ENCODE measurements at regions not wholly inside any gene's neighbourhood (a gene's known extent, or its start where the extent isn't known, plus 50 kb on each side); places are given as distances from the start of the nearest gene placed in this dataset.

GRCh38 chr11:16460508-16460907, 104.2 kb upstream of the SOX6 start:
- DNase-seq (ENCODE audit: low spot score): no peak
- Histone ChIP-seq H3K27me3 (ENCODE audit: control insufficient read depth in 4 of 4, insufficient read depth in 4 of 4, low read length in 3 of 4) (no peaks in the 10 kb centered on the region), H3K4me3 (ENCODE audit: low read depth in 1 of 3, low read length in 3 of 3) (no peak overlapping the region), H3K9ac (ENCODE audit: low read depth in 1 of 2, low read length in 2 of 2) (no peak overlapping the region), H3K4me1 (ENCODE audit: control insufficient read depth in 4 of 4, insufficient read depth in 4 of 4, low read length in 3 of 4) (no peaks in the 10 kb centered on the region), H3K36me3 (ENCODE audit: control insufficient read depth in 4 of 4, insufficient read depth in 3 of 4, low read depth in 1 of 4, low read length in 3 of 4) (no peaks in the 10 kb centered on the region), H3K27ac (ENCODE audit: low read depth in 1 of 2, low read length in 2 of 2) (no peak overlapping the region), H3K9me3 (ENCODE audit: control insufficient read depth in 4 of 4, low read length in 3 of 4) (no peaks in the 10 kb centered on the region)
- TF ChIP-seq HNF4G (IDR thresholded peaks at IDR 0.05) (no peak), FOXA2 (IDR thresholded peaks at IDR 0.05) (no peak), JUND (IDR thresholded peaks at IDR 0.05) (no peak), TAF1 (conservative IDR thresholded peaks at IDR 0.05) (no peak), SP1 (IDR thresholded peaks at IDR 0.05) (no peak), REST (IDR thresholded peaks at IDR 0.05) (no peak), YY1 (IDR thresholded peaks at IDR 0.05) (no peak)
- TF ChIP-seq, protein P1, sequence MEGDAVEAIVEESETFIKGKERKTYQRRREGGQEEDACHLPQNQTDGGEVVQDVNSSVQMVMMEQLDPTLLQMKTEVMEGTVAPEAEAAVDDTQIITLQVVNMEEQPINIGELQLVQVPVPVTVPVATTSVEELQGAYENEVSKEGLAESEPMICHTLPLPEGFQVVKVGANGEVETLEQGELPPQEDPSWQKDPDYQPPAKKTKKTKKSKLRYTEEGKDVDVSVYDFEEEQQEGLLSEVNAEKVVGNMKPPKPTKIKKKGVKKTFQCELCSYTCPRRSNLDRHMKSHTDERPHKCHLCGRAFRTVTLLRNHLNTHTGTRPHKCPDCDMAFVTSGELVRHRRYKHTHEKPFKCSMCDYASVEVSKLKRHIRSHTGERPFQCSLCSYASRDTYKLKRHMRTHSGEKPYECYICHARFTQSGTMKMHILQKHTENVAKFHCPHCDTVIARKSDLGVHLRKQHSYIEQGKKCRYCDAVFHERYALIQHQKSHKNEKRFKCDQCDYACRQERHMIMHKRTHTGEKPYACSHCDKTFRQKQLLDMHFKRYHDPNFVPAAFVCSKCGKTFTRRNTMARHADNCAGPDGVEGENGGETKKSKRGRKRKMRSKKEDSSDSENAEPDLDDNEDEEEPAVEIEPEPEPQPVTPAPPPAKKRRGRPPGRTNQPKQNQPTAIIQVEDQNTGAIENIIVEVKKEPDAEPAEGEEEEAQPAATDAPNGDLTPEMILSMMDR (IDR thresholded peaks at IDR 0.05; ENCODE audit: low read depth, low read length, missing input control): no peak
- TF ChIP-seq, protein P2, sequence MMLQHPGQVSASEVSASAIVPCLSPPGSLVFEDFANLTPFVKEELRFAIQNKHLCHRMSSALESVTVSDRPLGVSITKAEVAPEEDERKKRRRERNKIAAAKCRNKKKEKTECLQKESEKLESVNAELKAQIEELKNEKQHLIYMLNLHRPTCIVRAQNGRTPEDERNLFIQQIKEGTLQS (IDR thresholded peaks at IDR 0.05): no peak

GRCh38 chr11:16456366-16456765, 100.0 kb upstream of the SOX6 start:
- Histone ChIP-seq H3K4me3 (ENCODE audit: low read depth in 1 of 3, low read length in 3 of 3) (no peak overlapping the region), H3K36me3 (ENCODE audit: control insufficient read depth in 4 of 4, insufficient read depth in 3 of 4, low read depth in 1 of 4, low read length in 3 of 4) (no peaks in the 10 kb centered on the region), H3K4me1 (ENCODE audit: control insufficient read depth in 4 of 4, insufficient read depth in 4 of 4, low read length in 3 of 4) (no peaks in the 10 kb centered on the region), H3K9ac (ENCODE audit: low read depth in 1 of 2, low read length in 2 of 2) (no peak overlapping the region), H3K27me3 (ENCODE audit: control insufficient read depth in 4 of 4, insufficient read depth in 4 of 4, low read length in 3 of 4) (no peaks in the 10 kb centered on the region), H3K9me3 (ENCODE audit: control insufficient read depth in 4 of 4, low read length in 3 of 4) (no peaks in the 10 kb centered on the region), H3K27ac (ENCODE audit: low read depth in 1 of 2, low read length in 2 of 2) (no peak overlapping the region)
- 70% methylated on average over 2 of the region's 2 CpGs for WGBS
- TF ChIP-seq MAX (IDR thresholded peaks at IDR 0.05): no peak
- TF ChIP-seq REST (IDR thresholded peaks at IDR 0.05): no peak
- DNase-seq (ENCODE audit: low spot score): no peak
